Lung (tissue), 11 donors: ENCODE measurements at regions not wholly inside any gene's neighbourhood (a gene's known extent, or its start where the extent isn't known, plus 50 kb on each side); places are given as distances from the start of the nearest gene placed in this dataset.

Experiments
- ATAC-seq: fragments of 200-7000 bp; cut with Tn5 transposase; one replicate; pipeline ENCODE4 v1.9.1; 2020; ENCODE audit warnings: moderate number of reproducible peaks; ENCODE audit not compliant: insufficient read depth, low FRiP score
- DNase-seq, 3 donors: peaks; one replicate each; pipeline ENCODE4 v3.0.0-alpha.2; 2013 to 2017
- H3K27ac ChIP-seq, 2 donors: one replicate each; pipeline ENCODE4 v1.5.1; 2013; ENCODE audit warnings: mild to moderate bottlenecking in 2 of 2, moderate library complexity in 2 of 2, control low read depth in 1 of 2, inconsistent platforms in 1 of 2, low read depth in 1 of 2, low read length in 1 of 2
- H3K27me3 ChIP-seq, 3 donors: one replicate each; pipeline ENCODE4 v1.5.1; 2013; ENCODE audit warnings: low read length in 2 of 3; ENCODE audit not compliant: control insufficient read depth in 3 of 3, insufficient read depth in 3 of 3
- H3K36me3 ChIP-seq, 4 donors: one replicate each; pipeline ENCODE4 v1.5.1; 2013; ENCODE audit warnings: low read length in 4 of 4, mild to moderate bottlenecking in 1 of 4, moderate library complexity in 1 of 4; ENCODE audit not compliant: control insufficient read depth in 4 of 4, insufficient read depth in 4 of 4
- H3K4me1 ChIP-seq, 5 donors: one replicate each; pipeline ENCODE4 v1.5.1; 2013; ENCODE audit warnings: low read length in 5 of 5, mild to moderate bottlenecking in 2 of 5, moderate library complexity in 1 of 5; ENCODE audit not compliant: control insufficient read depth in 5 of 5, insufficient read depth in 5 of 5
- H3K4me3 ChIP-seq: one replicate; pipeline ENCODE4 v1.5.1; 2013; ENCODE audit warnings: mild to moderate bottlenecking, control low read depth, moderate library complexity
- H3K9ac ChIP-seq, 2 donors: one replicate each; pipeline ENCODE4 v1.5.1; 2013; ENCODE audit warnings: low read length in 2 of 2, control low read depth in 1 of 2; ENCODE audit not compliant: insufficient read depth in 1 of 2
- H3K9me3 ChIP-seq, 4 donors: one replicate each; pipeline ENCODE4 v1.5.1; 2013; ENCODE audit warnings: low read length in 3 of 4, mild to moderate bottlenecking in 1 of 4, moderate library complexity in 1 of 4; ENCODE audit not compliant: control insufficient read depth in 4 of 4, insufficient read depth in 3 of 4
- CTCF ChIP-seq: IDR thresholded peaks from 2 replicates; pipeline ENCODE4 v1.5.1; 2012; ENCODE audit warnings: mild to moderate bottlenecking; ENCODE audit errors: control extremely low read depth, extremely low read depth
- WGBS, 2 donors: extraction: QIAGEN DNeasy Blood & Tissue Kit; methylation state at CpG; one replicate each; pipeline ENCODE4 v1.1.7; 2013; 5-methylcytosine and 5-hydroxymethylcytosine counted together
- donor health status: control.
- donor health status: control.
- donor health status: Bipolar disorder and iron deficiency.
- donor health status: healthy.
- donor health status: DM: yes; HTN: yes; CAD: no.

GRCh38 chr2:71783815-71784214 is 330.5 kb downstream of the DYSF start:
- H3K27me3 ChIP-seq: no peaks in the 10 kb centered on the region
- TF ChIP-seq CTCF: no peak
- ATAC-seq (no peak), DNase-seq (no peak)
- H3K36me3 ChIP-seq: no peaks in the 10 kb centered on the region
- WGBS, 2 donors: 89 to 90% methylated on average over 4 of the region's 4 CpGs
- H3K4me1 ChIP-seq: peaks cover 0 to 14% (median 3%) of the 10 kb centered on the region in 5 donors
- no peak overlapping the region for H3K9ac ChIP-seq
- no peak overlapping the region for H3K4me3 ChIP-seq
- no peaks in the 10 kb centered on the region for H3K9me3 ChIP-seq
- H3K27ac ChIP-seq: no peak overlapping the region

GRCh38 chr2:71783215-71783614 is 329.9 kb downstream of the DYSF start:
- no peak for ATAC-seq
- H3K27me3 ChIP-seq: no peaks in the 10 kb centered on the region
- no peaks in the 10 kb centered on the region for H3K36me3 ChIP-seq
- H3K9ac ChIP-seq: no peak overlapping the region
- H3K9me3 ChIP-seq: no peaks in the 10 kb centered on the region
- H3K27ac ChIP-seq: no peak overlapping the region
- no peak for DNase-seq
- H3K4me3 ChIP-seq: no peak overlapping the region
- no peak for TF ChIP-seq CTCF
- H3K4me1 ChIP-seq: peaks cover 0 to 14% (median 3%) of the 10 kb centered on the region in 5 donors

GRCh38 chr2:71782323-71782722 is 329.0 kb downstream of the DYSF start:
- H3K27me3 ChIP-seq: no peaks in the 10 kb centered on the region
- H3K9ac ChIP-seq: no peak overlapping the region
- H3K27ac ChIP-seq: no peak overlapping the region
- H3K4me3 ChIP-seq: no peak overlapping the region
- no peaks in the 10 kb centered on the region for H3K36me3 ChIP-seq
- H3K4me1 ChIP-seq: peaks cover 0 to 13% (median 3%) of the 10 kb centered on the region in 5 donors
- TF ChIP-seq CTCF: no peak
- no peaks in the 10 kb centered on the region for H3K9me3 ChIP-seq
- 60 to 72% methylated on average over 3 of the region's 3 CpGs for WGBS, 2 donors
- ATAC-seq: no peak
- no peak for DNase-seq

GRCh38 chr2:71781695-71782228 is 328.4 kb downstream of the DYSF start:
- no peaks in the 10 kb centered on the region for H3K9me3 ChIP-seq
- no peak for ATAC-seq
- WGBS, 2 donors: 83 to 89% methylated on average over 5 of the region's 5 CpGs
- H3K9ac ChIP-seq: no peak overlapping the region
- no peaks in the 10 kb centered on the region for H3K27me3 ChIP-seq
- no peak overlapping the region for H3K27ac ChIP-seq
- H3K36me3 ChIP-seq: no peaks in the 10 kb centered on the region
- no peak for DNase-seq
- no peak for TF ChIP-seq CTCF
- no peak overlapping the region for H3K4me3 ChIP-seq
- H3K4me1 ChIP-seq: peaks cover 0 to 13% (median 3%) of the 10 kb centered on the region in 5 donors
